Hepatocyte (in vitro differentiated cells): ENCODE measurements at regions not wholly inside any gene's neighbourhood (a gene's known extent, or its start where the extent isn't known, plus 50 kb on each side); places are given as distances from the start of the nearest gene placed in this dataset.

Experiments
- CTCF ChIP-seq: fragments of 200-600 bp; sonication (generic); IDR thresholded peaks from 2 replicates; pipeline ENCODE4 v1.5.1; 2016; ENCODE audit warnings: antibody characterized with exemption, mild to moderate bottlenecking; ENCODE audit not compliant: poor library complexity
- EZH2 ChIP-seq: fragments of 200-600 bp; sonication (generic); IDR thresholded peaks from 2 replicates; pipeline ENCODE4 v1.6.1; 2016; ENCODE audit warnings: antibody characterized with exemption, mild to moderate bottlenecking, borderline replicate concordance
- EZH2phosphoT487 ChIP-seq: fragments of 200-600 bp; sonication (generic); IDR thresholded peaks from one replicate; pipeline ENCODE4 v1.6.1; 2018; ENCODE audit warnings: antibody characterized with exemption, mild to moderate bottlenecking, low read depth, moderate library complexity; ENCODE audit not compliant: unreplicated experiment, severe bottlenecking

- TF ChIP-seq CTCF: no peak
- TF ChIP-seq EZH2: no peak
- TF ChIP-seq EZH2phosphoT487: no peak
Measured at GRCh38 chr14:34067587-34067986, 116.7 kb upstream of the EGLN3 start.
